GM23338 (cell line): ENCODE measurements at regions not wholly inside any gene's neighbourhood (a gene's known extent, or its start where the extent isn't known, plus 50 kb on each side); places are given as distances from the start of the nearest gene placed in this dataset.

Experiments
- CREB1 ChIP-seq: fragments of 250-450 bp; sonication (Bioruptor Pico); IDR thresholded peaks from 2 replicates; pipeline ENCODE4 v1.5.0; 2020; ENCODE audit warnings: low read depth, mild to moderate bottlenecking, moderate library complexity
- CTCF ChIP-seq, 2 experiments: fragments of 200-600 bp in 1 of 2; sonication (generic) in 1 of 2; conservative IDR thresholded peaks; 2 replicates each; pipeline versions ENCODE4 v1.5.1 to v1.6.1; 2016 to 2017; ENCODE audit warnings: antibody characterized with exemption in 2 of 2, low read depth in 2 of 2, mild to moderate bottlenecking in 2 of 2, moderate library complexity in 1 of 2
- EZH2 ChIP-seq: fragments of 200-600 bp; sonication (generic); IDR thresholded peaks from one replicate; pipeline ENCODE4 v1.8.0; 2017; ENCODE audit warnings: antibody characterized with exemption, mild to moderate bottlenecking, low read depth; ENCODE audit not compliant: unreplicated experiment
- JUNB ChIP-seq: IDR thresholded peaks from one replicate; pipeline ENCODE4 v1.6.1; 2016; ENCODE audit warnings: antibody characterized with exemption; ENCODE audit not compliant: unreplicated experiment
- POLR2AphosphoS5 ChIP-seq: IDR thresholded peaks from 2 replicates; pipeline ENCODE4 v1.6.1; 2016; ENCODE audit warnings: antibody characterized with exemption, low read depth
- TF ChIP-seq, protein P1 (sequence below): IDR thresholded peaks from one replicate; pipeline ENCODE4 v1.6.1; 2018; ENCODE audit warnings: antibody characterized with exemption; ENCODE audit not compliant: unreplicated experiment

GRCh38 chr18:75124991-75125381 lies 84.0 kb downstream of the PTGR3 start:
- TF ChIP-seq CTCF (conservative IDR thresholded peaks at IDR 0.05; ENCODE audit: low read depth in 2 of 2) (no peak), JUNB (no peak), POLR2AphosphoS5 (no peak), EZH2 (no peak), CREB1 (CRISPR knock-in tag) (no peak)
- TF ChIP-seq, protein P1, sequence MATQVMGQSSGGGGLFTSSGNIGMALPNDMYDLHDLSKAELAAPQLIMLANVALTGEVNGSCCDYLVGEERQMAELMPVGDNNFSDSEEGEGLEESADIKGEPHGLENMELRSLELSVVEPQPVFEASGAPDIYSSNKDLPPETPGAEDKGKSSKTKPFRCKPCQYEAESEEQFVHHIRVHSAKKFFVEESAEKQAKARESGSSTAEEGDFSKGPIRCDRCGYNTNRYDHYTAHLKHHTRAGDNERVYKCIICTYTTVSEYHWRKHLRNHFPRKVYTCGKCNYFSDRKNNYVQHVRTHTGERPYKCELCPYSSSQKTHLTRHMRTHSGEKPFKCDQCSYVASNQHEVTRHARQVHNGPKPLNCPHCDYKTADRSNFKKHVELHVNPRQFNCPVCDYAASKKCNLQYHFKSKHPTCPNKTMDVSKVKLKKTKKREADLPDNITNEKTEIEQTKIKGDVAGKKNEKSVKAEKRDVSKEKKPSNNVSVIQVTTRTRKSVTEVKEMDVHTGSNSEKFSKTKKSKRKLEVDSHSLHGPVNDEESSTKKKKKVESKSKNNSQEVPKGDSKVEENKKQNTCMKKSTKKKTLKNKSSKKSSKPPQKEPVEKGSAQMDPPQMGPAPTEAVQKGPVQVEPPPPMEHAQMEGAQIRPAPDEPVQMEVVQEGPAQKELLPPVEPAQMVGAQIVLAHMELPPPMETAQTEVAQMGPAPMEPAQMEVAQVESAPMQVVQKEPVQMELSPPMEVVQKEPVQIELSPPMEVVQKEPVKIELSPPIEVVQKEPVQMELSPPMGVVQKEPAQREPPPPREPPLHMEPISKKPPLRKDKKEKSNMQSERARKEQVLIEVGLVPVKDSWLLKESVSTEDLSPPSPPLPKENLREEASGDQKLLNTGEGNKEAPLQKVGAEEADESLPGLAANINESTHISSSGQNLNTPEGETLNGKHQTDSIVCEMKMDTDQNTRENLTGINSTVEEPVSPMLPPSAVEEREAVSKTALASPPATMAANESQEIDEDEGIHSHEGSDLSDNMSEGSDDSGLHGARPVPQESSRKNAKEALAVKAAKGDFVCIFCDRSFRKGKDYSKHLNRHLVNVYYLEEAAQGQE, result no peak
